ENCODE measurements at regions not wholly inside any gene's neighbourhood (a gene's known extent, or its start where the extent isn't known, plus 50 kb on each side); places are given as distances from the start of the nearest gene placed in this dataset.

- no peak for DNase-seq (ENCODE audit: low read depth)
These were observed 264.2 kb downstream of the ZSWIM6 start for GRCh38 chr5:61596265-61596664.

DNA sequence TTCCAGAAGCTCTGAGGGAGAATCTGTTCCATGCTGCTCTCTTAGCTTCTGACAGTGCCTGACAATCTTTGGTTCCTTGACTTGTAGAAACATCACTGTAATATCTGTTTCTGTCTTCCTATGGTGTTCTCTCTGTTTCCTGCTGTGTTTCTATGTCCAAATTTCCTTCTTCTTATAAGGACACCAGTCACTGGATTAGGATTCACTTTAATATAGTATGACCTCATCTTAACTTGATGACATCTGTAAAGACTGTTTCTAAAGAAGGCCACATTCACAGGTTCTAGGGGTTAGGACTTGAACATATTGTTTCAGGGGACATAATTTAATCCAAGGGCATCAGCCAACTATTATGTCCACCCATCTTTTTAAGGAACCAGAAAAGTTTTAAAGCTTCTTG is 265.6 kb downstream of the ZSWIM6 start:
- no peak for DNase-seq (ENCODE audit: low read depth)

- no peak for DNase-seq (ENCODE audit: low read depth)
These were observed 266.1 kb downstream of the ZSWIM6 start for GRCh38 chr5:61598126-61598525.

DNA sequence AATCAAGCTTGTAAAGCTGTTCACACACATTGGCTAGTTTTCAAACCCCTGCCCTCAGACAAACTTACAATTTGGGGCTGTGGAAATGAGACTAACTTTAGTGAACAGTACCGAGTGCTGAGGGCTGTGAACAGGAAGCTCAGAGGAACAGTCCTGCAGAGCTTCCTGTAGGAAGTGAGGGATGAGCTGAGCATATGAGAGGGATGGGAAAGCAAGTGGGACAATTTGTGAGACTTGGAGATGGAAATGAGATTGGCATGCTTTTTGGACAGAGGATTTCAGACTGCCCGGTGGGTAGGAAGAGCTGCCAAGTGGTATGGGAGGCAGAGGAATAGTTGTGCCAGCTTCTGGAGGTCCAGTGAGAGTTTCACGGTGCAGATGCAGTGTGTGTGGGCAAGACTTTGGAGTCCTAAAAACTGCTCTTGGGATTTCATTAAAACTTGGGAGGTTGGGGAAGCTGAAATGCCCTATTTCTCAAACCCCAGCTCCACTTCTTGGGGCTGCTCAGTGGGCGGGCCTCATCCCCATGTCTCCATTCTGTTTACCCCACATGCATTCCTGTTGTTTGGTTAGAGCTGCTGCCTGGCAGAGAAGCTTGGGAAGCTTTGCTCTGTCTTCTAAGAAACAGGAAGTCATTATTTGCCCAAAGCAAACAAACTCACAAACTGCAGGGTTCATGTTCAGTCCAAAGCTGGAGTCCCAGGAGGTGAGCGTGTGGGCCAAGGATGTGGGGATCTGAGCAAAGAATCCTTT is 267.5 kb downstream of the ZSWIM6 start:
- DNase-seq (ENCODE audit: low read depth), result no peak

- no peak for DNase-seq (ENCODE audit: low read depth)
These were observed 268.0 kb downstream of the ZSWIM6 start for GRCh38 chr5:61600123-61600444.

DNA sequence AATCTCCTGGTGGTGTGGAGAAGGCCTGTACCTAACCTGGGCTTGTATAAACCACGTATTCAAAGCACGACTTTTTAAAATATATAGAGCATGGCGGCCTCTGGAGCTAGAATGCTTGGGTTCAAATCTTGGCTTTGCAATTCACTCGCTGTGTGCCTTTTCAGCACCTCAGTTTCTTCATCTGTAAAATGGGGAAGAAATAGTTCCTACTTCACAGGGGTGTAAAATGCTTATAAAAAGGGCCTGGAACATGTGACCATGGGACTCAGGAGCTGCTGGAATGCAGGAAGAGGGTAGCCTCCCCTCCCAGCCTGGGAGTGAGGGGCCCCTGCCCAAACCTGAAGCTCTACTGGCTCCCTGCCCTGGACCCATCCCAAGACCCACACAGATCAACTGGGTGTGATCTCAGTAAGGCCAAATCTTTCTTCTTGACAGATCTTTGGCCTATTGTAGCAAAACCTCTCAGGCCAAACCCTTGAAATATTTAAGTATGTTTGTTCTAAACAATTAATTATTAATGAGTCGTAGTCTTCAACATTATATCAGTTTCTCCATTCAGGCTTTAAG is 269.0 kb downstream of the ZSWIM6 start:
- no peak for DNase-seq (ENCODE audit: low read depth)

DNA sequence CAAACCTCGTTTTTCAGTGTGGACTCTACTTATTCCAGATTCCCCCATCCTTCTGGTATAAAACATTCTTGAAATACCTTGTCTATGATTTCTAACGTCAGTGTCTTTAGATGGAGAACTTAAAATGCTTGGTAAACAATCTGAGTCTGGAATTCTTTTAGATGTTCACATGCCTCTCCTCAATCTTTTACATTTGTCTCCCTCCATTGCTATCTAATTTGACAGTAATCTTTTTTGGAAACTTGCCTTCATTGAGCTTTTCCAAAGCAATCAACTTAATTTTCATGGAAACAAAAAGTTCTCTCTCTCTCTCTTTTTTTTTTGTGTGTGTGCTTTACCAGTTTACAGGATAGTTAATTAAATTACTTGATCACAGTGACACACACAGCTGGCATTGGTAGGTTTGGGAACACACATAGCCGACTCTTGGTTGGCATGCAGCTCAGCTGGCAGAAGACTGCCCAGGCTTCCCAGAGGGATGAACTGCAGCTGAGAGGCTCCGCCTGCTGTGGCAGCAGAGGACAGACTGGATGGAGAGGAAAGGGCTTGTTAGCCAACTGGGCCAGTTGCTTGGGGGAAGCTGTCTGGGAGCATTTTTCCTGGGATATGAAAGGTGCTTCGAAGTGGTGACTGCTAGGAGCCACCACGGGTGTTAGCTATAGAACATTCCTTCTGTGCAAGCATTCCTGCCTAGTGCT is 271.3 kb downstream of the ZSWIM6 start:
- DNase-seq (ENCODE audit: low read depth), result no peak

GRCh38 chr5:61604076-61605025 is 272.3 kb downstream of the ZSWIM6 start:
- DNase-seq (ENCODE audit: low read depth), result no peak

GRCh38 chr5:61609840-61610677 is 278.0 kb downstream of the ZSWIM6 start:
- no peak for DNase-seq (ENCODE audit: low read depth)

DNA sequence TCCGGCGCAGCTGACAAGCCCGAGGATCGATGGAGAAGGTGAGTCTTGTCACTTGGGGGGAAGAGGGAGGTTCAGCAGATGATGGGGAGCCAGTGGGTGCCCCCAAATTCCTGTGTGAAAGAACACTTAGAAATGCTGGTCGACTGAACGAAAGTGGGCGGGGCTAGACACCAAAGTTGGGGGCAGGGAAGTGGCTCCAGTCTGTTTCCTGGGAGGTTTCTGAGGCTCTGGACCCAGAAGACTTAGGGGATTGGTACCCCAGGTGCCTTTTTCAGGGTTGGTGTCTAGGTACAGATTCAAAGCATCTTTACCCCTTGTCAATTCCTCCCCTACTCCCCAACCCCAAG is 278.6 kb downstream of the ZSWIM6 start:
- no peak for DNase-seq (ENCODE audit: low read depth)

DNA sequence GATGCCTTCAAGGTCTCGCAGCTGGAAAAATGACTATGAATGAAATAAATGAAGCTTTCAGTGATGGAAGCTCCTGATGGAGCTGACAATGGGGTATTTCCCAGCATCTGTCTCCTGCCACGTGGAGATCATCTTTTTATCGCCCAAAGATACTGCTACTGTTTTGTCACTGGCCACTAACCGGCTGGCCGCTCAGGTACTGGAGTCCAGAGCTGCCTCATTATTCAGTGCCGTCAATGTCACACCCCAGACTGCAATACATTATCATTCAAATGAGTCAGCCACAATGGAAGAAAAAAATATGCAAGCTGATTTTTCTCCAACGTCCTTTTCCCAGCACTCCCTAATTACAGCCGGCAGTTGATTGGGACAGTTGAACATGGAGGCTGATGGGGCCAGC is 280.4 kb downstream of the ZSWIM6 start:
- DNase-seq (ENCODE audit: low read depth), result no peak

- no peak for DNase-seq (ENCODE audit: low read depth)
These were observed 281.6 kb downstream of the ZSWIM6 start for GRCh38 chr5:61613679-61614078.

- DNase-seq (ENCODE audit: low read depth), result no peak
These were observed 282.5 kb downstream of the ZSWIM6 start for GRCh38 chr5:61614606-61615005.

- no peak for DNase-seq (ENCODE audit: low read depth)
These were observed 285.0 kb downstream of the ZSWIM6 start for GRCh38 chr5:61617039-61617438.

- no peak for DNase-seq (ENCODE audit: low read depth)
These were observed 286.0 kb downstream of the ZSWIM6 start for GRCh38 chr5:61617995-61618525.

GRCh38 chr5:61618577-61618976 is 286.5 kb downstream of the ZSWIM6 start:
- DNase-seq (ENCODE audit: low read depth), result no peak

DNA sequence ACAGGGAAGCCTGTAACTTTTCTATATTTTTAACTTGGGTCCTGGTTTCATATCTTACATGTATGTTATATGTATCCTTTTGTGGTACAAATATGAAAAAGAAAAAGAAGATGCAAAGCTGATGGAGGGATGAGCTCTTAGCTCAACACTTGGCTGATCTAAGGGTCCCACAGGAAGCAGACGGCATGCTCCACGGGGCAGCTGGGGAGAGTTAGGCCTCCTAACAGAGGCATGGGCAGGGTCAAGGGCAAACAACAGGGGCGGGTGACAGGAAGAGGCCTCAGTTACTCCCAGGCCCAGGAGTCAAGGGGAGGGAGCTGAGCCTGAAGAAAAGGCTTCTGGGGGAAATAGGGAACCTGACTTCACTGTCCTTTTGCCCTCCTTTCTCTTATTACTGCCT is 287.2 kb downstream of the ZSWIM6 start:
- DNase-seq (ENCODE audit: low read depth), result no peak

- no peak for DNase-seq (ENCODE audit: low read depth)
These were observed 287.9 kb downstream of the ZSWIM6 start for GRCh38 chr5:61619777-61620518.

GRCh38 chr5:61620699-61621182 is 288.7 kb downstream of the ZSWIM6 start:
- no peak for DNase-seq (ENCODE audit: low read depth)

DNA sequence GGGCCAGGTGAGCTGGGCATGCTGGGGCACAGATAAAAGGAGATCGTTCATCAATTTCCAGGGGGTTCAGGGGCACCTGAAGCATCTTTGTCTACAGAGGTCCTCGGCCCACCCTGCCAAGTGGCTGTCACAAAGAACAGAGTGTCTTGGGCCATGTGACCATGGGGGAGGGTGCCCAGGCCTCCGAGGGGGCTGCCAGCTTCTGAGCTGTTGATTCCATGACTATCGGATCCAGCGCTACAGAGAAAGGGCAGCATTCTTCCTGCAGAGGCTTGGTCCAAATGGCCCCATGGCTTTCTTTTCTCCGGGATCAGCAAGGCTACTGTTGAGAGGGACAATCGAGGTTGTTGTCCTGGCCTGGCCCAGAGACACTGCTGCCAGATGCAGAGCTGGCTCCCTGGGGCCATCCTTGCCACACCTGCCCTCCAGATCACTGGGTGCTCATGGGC is 289.2 kb downstream of the ZSWIM6 start:
- DNase-seq (ENCODE audit: low read depth), result no peak

Data from stimulated activated CD4-positive, alpha-beta T cell treated with anti-CD3 and anti-CD28 coated beads, Interleukin-2, amount 100 ng/mL, for 4 hours (primary cell).